Occipital lobe (tissue), 1 donor: ENCODE measurements at regions not wholly inside any gene's neighbourhood (a gene's known extent, or its start where the extent isn't known, plus 50 kb on each side); places are given as distances from the start of the nearest gene placed in this dataset.
"Not testable (repeated sequence)": the region's sequence is repeated elsewhere in the genome, so short reads cannot be mapped to it uniquely, and the experiment has no call there.

Experiments
- DNase-seq: peaks from one replicate; lab custom pipeline; 2025; lab: John Stamatoyannopoulos, UW

DNA sequence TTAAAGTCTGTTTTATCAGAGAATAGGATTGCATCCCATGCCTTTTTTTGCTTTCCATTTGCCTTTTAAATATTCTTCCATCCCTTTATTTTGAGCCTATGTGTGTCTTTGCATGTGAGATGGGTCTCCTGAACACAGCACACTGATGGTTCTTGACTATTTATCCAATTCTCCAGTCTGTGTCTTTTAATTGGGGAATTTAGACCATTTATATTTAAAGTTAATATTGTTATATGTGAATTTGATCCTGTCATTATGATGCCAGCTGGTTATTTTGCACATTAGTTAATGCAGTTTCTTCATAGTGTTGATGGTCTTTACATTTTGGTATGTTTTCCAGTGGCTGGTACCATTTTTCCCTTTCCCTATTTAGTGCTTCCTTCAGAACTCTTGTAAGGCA is 1287.0 kb downstream of the REEP3 start:
- not testable (repeated sequence) for DNase-seq

DNA sequence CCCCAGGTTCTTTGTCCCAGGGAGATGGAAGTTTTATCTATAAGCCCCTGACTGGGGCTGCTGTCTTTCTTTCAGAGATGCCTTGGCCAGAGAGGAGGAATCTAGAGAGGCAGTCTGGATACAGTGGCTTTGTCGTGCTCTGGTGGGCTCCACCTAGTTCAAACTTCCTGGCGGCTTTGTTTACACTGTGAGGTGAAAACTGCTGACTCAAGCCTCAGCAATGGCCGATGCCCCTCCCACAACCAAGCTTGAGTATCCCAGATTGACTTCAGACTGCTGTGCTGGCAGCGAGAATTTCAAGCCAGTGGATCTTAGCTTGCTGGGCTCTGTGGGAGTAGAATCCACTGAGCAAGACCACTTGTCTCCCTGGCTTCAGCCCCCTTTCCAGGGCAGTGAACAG is 1288.8 kb downstream of the REEP3 start:
- not testable (repeated sequence) for DNase-seq

- DNase-seq = no peak
Measured at GRCh38 chr10:64813391-64813790, 1292.2 kb downstream of the REEP3 start.

DNA sequence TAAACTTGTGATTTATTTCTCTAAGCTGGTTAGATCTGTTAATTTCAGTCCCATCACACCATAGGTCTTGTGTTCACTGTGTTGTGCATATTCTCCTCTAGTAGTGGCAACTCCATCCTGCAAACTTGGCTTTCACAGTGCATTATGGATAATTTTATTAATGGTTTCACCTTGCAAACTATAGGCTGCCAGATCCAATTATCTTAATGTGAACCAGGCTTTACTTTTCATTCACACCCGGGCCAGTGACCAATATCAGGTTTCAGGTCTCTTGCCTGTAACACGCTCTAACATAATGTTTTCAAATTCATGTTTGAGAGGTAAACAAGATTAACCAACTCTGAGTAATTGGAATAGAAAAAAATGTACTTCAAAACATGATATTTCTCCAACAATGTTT is 1293.0 kb downstream of the REEP3 start:
- no peak for DNase-seq

DNA sequence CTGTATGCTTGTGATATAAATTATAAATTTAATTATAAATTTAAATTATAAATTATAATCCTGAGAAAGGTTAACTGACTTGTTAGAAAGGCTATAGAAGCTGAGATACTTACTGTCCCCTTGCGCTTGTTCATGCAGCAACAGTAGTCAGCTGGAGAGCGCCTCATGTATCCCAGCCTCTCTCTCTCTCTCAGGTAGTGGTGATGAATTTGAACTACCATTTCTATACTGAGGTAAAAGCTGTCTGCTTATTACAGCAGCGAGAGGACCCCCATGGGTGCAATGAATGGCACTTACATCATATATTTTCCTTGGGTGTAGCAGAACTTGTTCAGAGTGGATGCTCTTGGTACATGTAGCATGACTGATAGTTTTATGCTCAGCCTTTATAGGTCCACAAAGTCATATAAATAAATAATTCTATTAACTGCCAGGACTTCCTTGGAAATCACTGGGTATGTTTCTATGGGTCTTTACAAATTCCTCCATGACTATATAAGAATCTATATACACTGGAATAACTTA is 1308.7 kb downstream of the REEP3 start:
- no peak for DNase-seq

- DNase-seq = no peak
Measured at GRCh38 chr10:64830869-64831268, 1309.7 kb downstream of the REEP3 start.

DNA sequence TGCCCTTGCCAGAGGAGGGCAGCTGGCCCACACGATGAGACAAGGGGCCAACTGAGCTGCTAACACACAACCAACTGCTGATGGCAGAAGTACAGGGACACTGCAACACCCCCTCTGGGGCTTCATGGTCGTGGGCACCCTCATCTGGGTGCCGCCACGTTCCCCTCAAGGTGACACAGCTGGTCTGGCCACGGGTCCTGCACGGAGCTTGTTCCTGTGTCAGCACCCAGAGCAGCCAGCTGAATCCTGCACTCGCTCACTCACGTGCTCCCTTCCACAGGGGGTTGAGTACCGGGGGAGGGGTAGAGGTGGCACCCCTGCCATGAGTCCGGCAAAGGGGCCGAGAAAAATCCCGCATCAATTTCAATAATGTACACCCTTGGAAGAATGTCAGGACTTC is 1319.1 kb downstream of the REEP3 start:
- no peak for DNase-seq

GRCh38 chr10:64846700-64847099 is 1325.5 kb downstream of the REEP3 start:
- DNase-seq = no peak

DNA sequence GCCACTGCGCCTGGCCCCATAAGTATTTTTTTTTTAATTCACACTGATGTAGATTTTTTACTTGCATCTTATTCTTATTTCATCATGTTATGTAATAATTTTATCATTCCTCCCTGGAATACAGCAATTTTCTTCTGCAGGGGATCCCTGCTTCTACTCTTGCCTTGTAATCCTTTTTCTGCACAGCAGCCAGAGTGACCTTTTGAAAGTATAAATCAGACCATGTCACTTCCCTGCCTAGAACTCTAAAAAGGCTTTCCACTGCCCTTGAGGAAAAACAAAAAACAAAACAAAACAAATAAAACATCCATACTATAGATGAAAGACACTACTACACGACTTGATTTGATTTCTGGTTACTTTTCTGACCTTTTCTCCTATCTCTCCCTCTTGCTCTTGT is 1334.7 kb downstream of the REEP3 start:
- DNase-seq = no peak

GRCh38 chr10:64859911-64860310 is 1338.7 kb downstream of the REEP3 start:
- no peak for DNase-seq

- DNase-seq = no peak
Measured at GRCh38 chr10:64863836-64864235, 1342.6 kb downstream of the REEP3 start.

DNA sequence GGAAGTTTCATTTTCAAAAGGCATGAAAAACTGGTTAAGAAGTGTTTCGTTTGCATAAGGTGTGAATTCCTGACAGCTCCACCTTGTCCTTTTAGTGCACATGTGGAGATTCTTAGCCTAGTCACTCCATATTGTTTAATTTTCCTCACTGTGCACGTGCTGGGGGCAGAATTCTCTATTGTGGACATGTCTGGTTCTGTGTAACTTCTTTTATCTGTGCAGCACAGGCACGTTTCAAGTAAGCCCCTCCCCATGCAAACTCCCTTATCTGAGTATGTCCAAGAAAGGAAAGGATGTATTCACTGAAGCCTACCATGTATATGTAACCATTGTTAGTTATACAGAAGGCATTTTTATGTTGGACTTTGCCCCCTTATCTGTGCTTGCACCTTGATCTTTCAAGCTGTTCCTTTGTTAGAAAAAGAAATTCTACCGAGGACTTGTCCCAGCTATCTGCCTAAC is 1346.3 kb downstream of the REEP3 start:
- DNase-seq = no peak

DNA sequence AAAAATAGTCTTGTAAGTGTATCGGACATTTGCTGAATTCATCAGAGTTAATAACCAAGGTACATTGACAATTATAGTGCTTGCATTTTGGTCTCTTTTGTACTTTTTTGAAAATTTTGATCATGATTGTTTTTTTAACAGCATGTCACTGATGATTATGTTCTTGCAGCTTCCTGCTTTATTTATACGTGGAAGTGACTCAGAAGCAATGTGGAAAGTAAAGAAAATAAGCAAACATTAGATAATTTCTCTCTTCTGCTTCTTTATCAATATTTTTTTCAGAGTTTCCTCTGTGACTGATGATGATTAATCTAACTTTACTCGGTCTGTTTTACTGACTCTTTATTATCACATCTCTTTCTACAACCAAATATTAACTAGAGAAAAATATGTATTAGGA is 1351.9 kb downstream of the REEP3 start:
- no peak for DNase-seq

- DNase-seq = no peak
Measured at GRCh38 chr10:64873959-64874358, 1352.8 kb downstream of the REEP3 start.

DNA sequence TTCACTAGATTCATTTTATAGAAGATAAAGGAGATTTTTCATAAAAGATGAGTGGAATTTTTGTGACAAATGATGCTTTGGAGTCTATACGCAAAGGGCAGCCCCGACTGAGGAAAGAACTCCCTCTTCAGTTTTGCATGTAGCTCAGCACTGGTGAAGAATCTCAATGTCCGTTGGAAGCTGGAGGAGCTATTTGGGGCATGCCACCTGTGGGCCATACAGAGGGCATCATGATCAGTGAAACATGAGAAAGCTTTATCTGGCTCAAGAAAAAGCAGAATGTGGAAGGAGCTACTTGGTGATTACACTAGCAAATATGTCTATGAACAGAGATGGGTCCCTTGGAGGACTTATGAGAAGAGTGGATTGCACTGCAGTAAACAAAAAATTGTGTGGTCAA is 1359.3 kb downstream of the REEP3 start:
- DNase-seq = no peak

- no peak for DNase-seq
Measured at GRCh38 chr10:64881257-64881656, 1360.1 kb downstream of the REEP3 start.

GRCh38 chr10:64896582-64896981 is 1375.4 kb downstream of the REEP3 start:
- DNase-seq = no peak

GRCh38 chr10:64906311-64906710 is 1385.1 kb downstream of the REEP3 start:
- DNase-seq = not testable (repeated sequence)

GRCh38 chr10:64924306-64924705 is 1403.1 kb downstream of the REEP3 start:
- DNase-seq = not testable (repeated sequence)

DNA sequence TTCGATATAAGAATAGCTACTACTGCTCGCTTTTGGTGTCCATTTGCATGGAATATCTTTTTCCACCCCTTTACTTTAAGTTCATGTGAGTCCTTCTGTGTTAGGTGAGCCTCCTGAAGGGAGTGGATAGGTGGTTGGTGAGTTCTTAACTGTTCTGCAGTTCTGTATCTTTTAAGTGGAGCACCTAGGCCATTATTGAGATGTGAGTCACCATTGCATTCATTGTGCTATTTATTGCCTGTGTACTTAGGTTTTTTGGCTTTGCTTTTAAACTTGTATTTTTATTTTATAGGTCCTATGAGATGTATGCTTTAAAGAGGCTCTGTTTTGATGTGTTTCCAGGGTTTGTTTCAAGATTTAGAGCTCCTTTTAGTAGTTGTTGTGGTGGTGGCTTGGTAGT is 1430.8 kb downstream of the REEP3 start:
- no peak for DNase-seq

GRCh38 chr10:64956441-64956840 is 1435.2 kb downstream of the REEP3 start:
- DNase-seq = no peak

DNA sequence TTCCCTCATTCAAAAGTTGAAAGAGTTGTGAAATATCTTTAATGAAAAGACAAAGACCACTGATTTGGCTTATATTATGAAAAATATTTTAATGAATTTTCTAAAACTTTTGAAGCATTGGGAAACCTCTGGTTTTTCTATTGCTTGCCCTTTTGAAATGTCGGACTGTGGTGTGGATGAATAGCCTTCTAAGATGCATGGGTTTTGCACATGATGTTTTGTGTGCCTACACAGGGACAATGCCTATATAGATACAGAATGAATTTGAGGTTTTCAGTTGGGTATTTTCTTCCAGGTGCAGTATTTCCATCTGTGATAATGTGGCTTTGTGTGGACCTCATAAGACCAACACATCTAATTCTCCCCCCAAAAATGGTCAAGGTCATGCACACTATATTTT is 1437.9 kb downstream of the REEP3 start:
- no peak for DNase-seq

- no peak for DNase-seq
Measured at GRCh38 chr10:64959883-64960282, 1438.7 kb downstream of the REEP3 start.

GRCh38 chr10:64973391-64973790 is 1452.2 kb downstream of the REEP3 start:
- DNase-seq = no peak
